Urothelium cell line (cell line): ENCODE measurements at regions not wholly inside any gene's neighbourhood (a gene's known extent, or its start where the extent isn't known, plus 50 kb on each side); places are given as distances from the start of the nearest gene placed in this dataset.
"Not testable (repeated sequence)": the region's sequence is repeated elsewhere in the genome, so short reads cannot be mapped to it uniquely, and the experiment has no call there.

Experiments used
- DNase-seq: peaks from one replicate; pipeline ENCODE4 v3.0.0; 2011; ENCODE audit warnings: low spot score, mixed read lengths
- FAIRE-seq: peaks from 2 replicates; lab custom pipeline; 2011; peaks lifted over from hg19 to GRCh38; lab: Jason Lieb, UNC

- DNase-seq (no peak), FAIRE-seq (no peak)
Observed at GRCh38 chr12:91773749-91774429, 371.8 kb downstream of the BTG1 start.

GRCh38 chr12:91772411-91772810 is 373.2 kb downstream of the BTG1 start:
- DNase-seq (no peak), FAIRE-seq (no peak)

- no peak for DNase-seq
Observed at GRCh38 chr12:91769736-91770135, 375.9 kb downstream of the BTG1 start.

GRCh38 chr12:91767237-91767636 is 378.4 kb downstream of the BTG1 start:
- DNase-seq (no peak), FAIRE-seq (no peak)

More at GRCh38 chr12:91769736-91770135, 375.9 kb downstream of the BTG1 start:
- FAIRE-seq: no peak

GRCh38 chr12:91766454-91766853 is 379.2 kb downstream of the BTG1 start:
- DNase-seq (no peak), FAIRE-seq (no peak)

GRCh38 chr12:91763654-91764370 is 381.8 kb downstream of the BTG1 start:
- FAIRE-seq (no peak), DNase-seq (no peak)

GRCh38 chr12:91753649-91754048 is 392.0 kb downstream of the BTG1 start:
- DNase-seq (no peak), FAIRE-seq (no peak)

GRCh38 chr12:91746976-91747375 is 398.7 kb downstream of the BTG1 start:
- FAIRE-seq: no peak
- no peak for DNase-seq

GRCh38 chr12:91744597-91744996 is 401.0 kb downstream of the BTG1 start:
- no peak for FAIRE-seq
- DNase-seq: no peak

- DNase-seq: no peak
Observed at GRCh38 chr12:91743704-91744321, 401.8 kb downstream of the BTG1 start.

GRCh38 chr12:91743280-91743679 is 402.4 kb downstream of the BTG1 start:
- no peak for DNase-seq
- FAIRE-seq: no peak

More at GRCh38 chr12:91743704-91744321, 401.8 kb downstream of the BTG1 start:
- FAIRE-seq: no peak

GRCh38 chr12:91741932-91742331 is 403.7 kb downstream of the BTG1 start:
- DNase-seq (no peak), FAIRE-seq (no peak)

GRCh38 chr12:91733846-91734245 is 411.8 kb downstream of the BTG1 start:
- DNase-seq, FAIRE-seq: not testable (repeated sequence)

- no peak for FAIRE-seq
- DNase-seq: no peak
Observed at GRCh38 chr12:91732086-91732485, 413.6 kb downstream of the BTG1 start.

- no peak for DNase-seq
- no peak for FAIRE-seq
Observed at GRCh38 chr12:91729543-91729942, 416.1 kb downstream of the BTG1 start.

GRCh38 chr12:91723191-91723590 is 422.5 kb downstream of the BTG1 start:
- DNase-seq (no peak), FAIRE-seq (no peak)

GRCh38 chr12:91722072-91722471 is 423.6 kb downstream of the BTG1 start:
- DNase-seq: no peak
- FAIRE-seq: no peak

- DNase-seq (no peak), FAIRE-seq (no peak)
Observed at GRCh38 chr12:91721023-91721422, 424.6 kb downstream of the BTG1 start.

GRCh38 chr12:91718326-91718725 is 427.3 kb downstream of the BTG1 start:
- no peak for DNase-seq
- no peak for FAIRE-seq

- DNase-seq (no peak), FAIRE-seq (no peak)
Observed at GRCh38 chr12:91717804-91718203, 427.8 kb downstream of the BTG1 start.

GRCh38 chr12:91711925-91712324 is 433.7 kb downstream of the BTG1 start:
- not testable (repeated sequence) for FAIRE-seq, DNase-seq

GRCh38 chr12:91706466-91706865 is 439.2 kb downstream of the BTG1 start:
- no peak for FAIRE-seq
- DNase-seq: no peak
